Sigmoid colon (tissue), 4 donors: ENCODE measurements at regions not wholly inside any gene's neighbourhood (a gene's known extent, or its start where the extent isn't known, plus 50 kb on each side); places are given as distances from the start of the nearest gene placed in this dataset.

ENCODE experiments used
- CTCF ChIP-seq, 4 experiments: fragments of 450-650 bp in 3 of 4; fragments of 200-600 bp in 1 of 4; IDR thresholded peaks; one replicate each; pipeline ENCODE4 v1.5.1; 2016 to 2019; ENCODE audit warnings: antibody characterized with exemption in 4 of 4, mild to moderate bottlenecking in 3 of 4, moderate library complexity in 2 of 4
- EP300 ChIP-seq, 4 donors: sonication (generic); formaldehyde crosslinking; IDR thresholded peaks; one replicate each; pipeline ENCODE4 v1.6.1; 2017; ENCODE audit warnings: antibody characterized with exemption in 4 of 4
- POLR2A ChIP-seq, 2 donors: fragments of 450-650 bp; IDR thresholded peaks; one replicate each; pipeline ENCODE4 v1.6.1; 2016; ENCODE audit warnings: antibody characterized with exemption in 2 of 2, mild to moderate bottlenecking in 2 of 2, moderate library complexity in 2 of 2
- POLR2AphosphoS5 ChIP-seq, 4 donors: sonication (generic); formaldehyde crosslinking; IDR thresholded peaks; one replicate each; pipeline ENCODE4 v1.6.1; 2017; ENCODE audit warnings: antibody characterized with exemption in 4 of 4

GRCh38 chr3:75115695-75116094 is 501.2 kb upstream of the CNTN3 start:
- no peak for TF ChIP-seq CTCF (IDR thresholded peaks at IDR 0.05)
- no peak for TF ChIP-seq POLR2A (IDR thresholded peaks at IDR 0.05)
- TF ChIP-seq POLR2AphosphoS5 (IDR thresholded peaks at IDR 0.05), result no peak
- TF ChIP-seq EP300 (IDR thresholded peaks at IDR 0.05), result no peak
